SK-N-SH (cell line): ENCODE measurements at regions not wholly inside any gene's neighbourhood (a gene's known extent, or its start where the extent isn't known, plus 50 kb on each side); places are given as distances from the start of the nearest gene placed in this dataset.

Experiments used
- JUND ChIP-seq: IDR thresholded peaks from 2 replicates; pipeline ENCODE4 v1.4.0; 2012
- POLR2AphosphoS5 ChIP-seq: IDR thresholded peaks from 2 replicates; pipeline ENCODE4 v1.6.1; 2012; ENCODE audit warnings: low read depth, low read length
- SMC3 ChIP-seq: IDR thresholded peaks from 2 replicates; pipeline ENCODE4 v1.6.1; 2012; ENCODE audit warnings: low read depth, low read length, improper control_type of control experiment
- TF ChIP-seq, protein P1 (sequence below): IDR thresholded peaks from 2 replicates; pipeline ENCODE4 v1.6.1; 2012; ENCODE audit warnings: mild to moderate bottlenecking, low read depth, low read length, moderate library complexity
- TF ChIP-seq, protein P2 (sequence below): fragments of 200-600 bp; sonication (generic); IDR thresholded peaks from 2 replicates; pipeline ENCODE4 v1.6.1; 2017; ENCODE audit warnings: antibody characterized with exemption, mild to moderate bottlenecking, moderate library complexity
- TF ChIP-seq, protein P3 (sequence below): IDR thresholded peaks from 2 replicates; pipeline ENCODE4 v1.4.0; 2012; ENCODE audit warnings: low read depth, borderline replicate concordance

DNA sequence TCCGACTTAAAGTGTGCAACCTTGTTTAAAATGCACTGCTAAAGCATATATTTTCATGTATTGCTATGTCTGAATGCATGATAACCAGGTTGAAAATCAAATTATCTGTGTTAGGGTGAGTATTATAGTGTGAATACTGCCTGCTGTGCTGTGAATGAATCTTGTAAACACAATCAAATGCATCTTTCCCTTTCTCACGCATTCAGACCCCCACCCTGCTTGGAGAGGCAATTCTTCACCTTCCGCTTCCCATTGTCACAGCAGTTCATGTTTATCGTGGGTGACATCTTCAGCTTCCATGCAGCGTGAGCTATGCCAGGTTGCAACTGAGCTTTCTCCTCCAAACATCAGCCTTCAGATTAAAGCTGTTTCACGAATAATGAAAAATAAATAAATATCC, 418.0 kb downstream of the MEIS1 start:
- TF ChIP-seq, protein P1, sequence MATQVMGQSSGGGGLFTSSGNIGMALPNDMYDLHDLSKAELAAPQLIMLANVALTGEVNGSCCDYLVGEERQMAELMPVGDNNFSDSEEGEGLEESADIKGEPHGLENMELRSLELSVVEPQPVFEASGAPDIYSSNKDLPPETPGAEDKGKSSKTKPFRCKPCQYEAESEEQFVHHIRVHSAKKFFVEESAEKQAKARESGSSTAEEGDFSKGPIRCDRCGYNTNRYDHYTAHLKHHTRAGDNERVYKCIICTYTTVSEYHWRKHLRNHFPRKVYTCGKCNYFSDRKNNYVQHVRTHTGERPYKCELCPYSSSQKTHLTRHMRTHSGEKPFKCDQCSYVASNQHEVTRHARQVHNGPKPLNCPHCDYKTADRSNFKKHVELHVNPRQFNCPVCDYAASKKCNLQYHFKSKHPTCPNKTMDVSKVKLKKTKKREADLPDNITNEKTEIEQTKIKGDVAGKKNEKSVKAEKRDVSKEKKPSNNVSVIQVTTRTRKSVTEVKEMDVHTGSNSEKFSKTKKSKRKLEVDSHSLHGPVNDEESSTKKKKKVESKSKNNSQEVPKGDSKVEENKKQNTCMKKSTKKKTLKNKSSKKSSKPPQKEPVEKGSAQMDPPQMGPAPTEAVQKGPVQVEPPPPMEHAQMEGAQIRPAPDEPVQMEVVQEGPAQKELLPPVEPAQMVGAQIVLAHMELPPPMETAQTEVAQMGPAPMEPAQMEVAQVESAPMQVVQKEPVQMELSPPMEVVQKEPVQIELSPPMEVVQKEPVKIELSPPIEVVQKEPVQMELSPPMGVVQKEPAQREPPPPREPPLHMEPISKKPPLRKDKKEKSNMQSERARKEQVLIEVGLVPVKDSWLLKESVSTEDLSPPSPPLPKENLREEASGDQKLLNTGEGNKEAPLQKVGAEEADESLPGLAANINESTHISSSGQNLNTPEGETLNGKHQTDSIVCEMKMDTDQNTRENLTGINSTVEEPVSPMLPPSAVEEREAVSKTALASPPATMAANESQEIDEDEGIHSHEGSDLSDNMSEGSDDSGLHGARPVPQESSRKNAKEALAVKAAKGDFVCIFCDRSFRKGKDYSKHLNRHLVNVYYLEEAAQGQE, result no peak
- TF ChIP-seq, protein P2, sequence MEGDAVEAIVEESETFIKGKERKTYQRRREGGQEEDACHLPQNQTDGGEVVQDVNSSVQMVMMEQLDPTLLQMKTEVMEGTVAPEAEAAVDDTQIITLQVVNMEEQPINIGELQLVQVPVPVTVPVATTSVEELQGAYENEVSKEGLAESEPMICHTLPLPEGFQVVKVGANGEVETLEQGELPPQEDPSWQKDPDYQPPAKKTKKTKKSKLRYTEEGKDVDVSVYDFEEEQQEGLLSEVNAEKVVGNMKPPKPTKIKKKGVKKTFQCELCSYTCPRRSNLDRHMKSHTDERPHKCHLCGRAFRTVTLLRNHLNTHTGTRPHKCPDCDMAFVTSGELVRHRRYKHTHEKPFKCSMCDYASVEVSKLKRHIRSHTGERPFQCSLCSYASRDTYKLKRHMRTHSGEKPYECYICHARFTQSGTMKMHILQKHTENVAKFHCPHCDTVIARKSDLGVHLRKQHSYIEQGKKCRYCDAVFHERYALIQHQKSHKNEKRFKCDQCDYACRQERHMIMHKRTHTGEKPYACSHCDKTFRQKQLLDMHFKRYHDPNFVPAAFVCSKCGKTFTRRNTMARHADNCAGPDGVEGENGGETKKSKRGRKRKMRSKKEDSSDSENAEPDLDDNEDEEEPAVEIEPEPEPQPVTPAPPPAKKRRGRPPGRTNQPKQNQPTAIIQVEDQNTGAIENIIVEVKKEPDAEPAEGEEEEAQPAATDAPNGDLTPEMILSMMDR, result no peak
- TF ChIP-seq JUND (no peak), POLR2AphosphoS5 (no peak), SMC3 (no peak)
- TF ChIP-seq, protein P3, sequence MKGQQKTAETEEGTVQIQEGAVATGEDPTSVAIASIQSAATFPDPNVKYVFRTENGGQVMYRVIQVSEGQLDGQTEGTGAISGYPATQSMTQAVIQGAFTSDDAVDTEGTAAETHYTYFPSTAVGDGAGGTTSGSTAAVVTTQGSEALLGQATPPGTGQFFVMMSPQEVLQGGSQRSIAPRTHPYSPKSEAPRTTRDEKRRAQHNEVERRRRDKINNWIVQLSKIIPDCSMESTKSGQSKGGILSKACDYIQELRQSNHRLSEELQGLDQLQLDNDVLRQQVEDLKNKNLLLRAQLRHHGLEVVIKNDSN, result no peak
